Liver (tissue), 8 donors: ENCODE measurements at regions not wholly inside any gene's neighbourhood (a gene's known extent, or its start where the extent isn't known, plus 50 kb on each side); places are given as distances from the start of the nearest gene placed in this dataset.

Experiments used
- DNase-seq: peaks from one replicate; pipeline ENCODE4 v3.0.0-alpha.2; 2017; ENCODE audit warnings: low spot score
- H3K27ac ChIP-seq, 2 donors: one replicate each; pipeline ENCODE4 v1.7.0; 2013; ENCODE audit warnings: inconsistent platforms in 2 of 2, low read length in 2 of 2, control low read depth in 1 of 2, low read depth in 1 of 2, mild to moderate bottlenecking in 1 of 2
- H3K27me3 ChIP-seq, 4 donors: one replicate each; pipeline versions ENCODE4 v1.6.1 to v1.7.0; 2013; ENCODE audit warnings: low read length in 3 of 4, inconsistent platforms in 1 of 4, mild to moderate bottlenecking in 1 of 4, moderate library complexity in 1 of 4; ENCODE audit not compliant: control insufficient read depth in 4 of 4, insufficient read depth in 4 of 4
- H3K36me3 ChIP-seq, 4 donors: one replicate each; pipeline versions ENCODE4 v1.6.1 to v1.7.0; 2013; ENCODE audit warnings: low read length in 3 of 4, mild to moderate bottlenecking in 3 of 4, low read depth in 1 of 4, moderate library complexity in 1 of 4; ENCODE audit not compliant: control insufficient read depth in 4 of 4, insufficient read depth in 3 of 4
- H3K4me1 ChIP-seq, 4 donors: one replicate each; pipeline versions ENCODE4 v1.6.1 to v1.7.0; 2013; ENCODE audit warnings: low read length in 3 of 4, mild to moderate bottlenecking in 3 of 4, moderate library complexity in 1 of 4; ENCODE audit not compliant: control insufficient read depth in 4 of 4, insufficient read depth in 4 of 4
- H3K4me3 ChIP-seq, 3 donors: one replicate each; pipeline versions ENCODE4 v1.6.1 to v1.7.0; 2013; ENCODE audit warnings: low read length in 3 of 3, control low read depth in 1 of 3, low read depth in 1 of 3, mild to moderate bottlenecking in 1 of 3
- H3K9ac ChIP-seq, 2 donors: one replicate each; pipeline ENCODE4 v1.7.0; 2013; ENCODE audit warnings: low read length in 2 of 2, mild to moderate bottlenecking in 2 of 2, moderate library complexity in 2 of 2, control low read depth in 1 of 2, low read depth in 1 of 2
- H3K9me3 ChIP-seq, 4 donors: one replicate each; pipeline versions ENCODE4 v1.6.1 to v1.7.0; 2013; ENCODE audit warnings: low read length in 3 of 4; ENCODE audit not compliant: control insufficient read depth in 4 of 4
- ATF3 ChIP-seq: IDR thresholded peaks from 2 replicates; pipeline ENCODE4 v1.6.1; 2016; ENCODE audit warnings: antibody characterized with exemption
- CTCF ChIP-seq: fragments of 150-350 bp; IDR thresholded peaks from 2 replicates; pipeline ENCODE4 v1.5.1; 2017; ENCODE audit warnings: improper control_type of control experiment, low read depth, low read length; ENCODE audit not compliant: missing input control
- EGR1 ChIP-seq, 2 donors: IDR thresholded peaks; 2 replicates each; pipeline ENCODE4 v1.6.1; 2016 to 2018; ENCODE audit warnings: antibody characterized with exemption in 2 of 2, low read depth in 2 of 2
- FOXA2 ChIP-seq: IDR thresholded peaks from 2 replicates; pipeline ENCODE4 v1.6.1; 2016; ENCODE audit warnings: antibody characterized with exemption
- GABPA ChIP-seq, 2 donors: IDR thresholded peaks in 1 of 2; conservative IDR thresholded peaks in 1 of 2; 2 replicates each; pipeline ENCODE4 v1.6.1; 2016; ENCODE audit warnings: antibody characterized with exemption in 2 of 2, mild to moderate bottlenecking in 1 of 2, moderate library complexity in 1 of 2
- HNF4A ChIP-seq, 2 donors: conservative IDR thresholded peaks; 2 replicates each; pipeline ENCODE4 v1.6.1; 2016; ENCODE audit warnings: antibody characterized with exemption in 2 of 2, mild to moderate bottlenecking in 2 of 2
- HNF4G ChIP-seq: IDR thresholded peaks from 2 replicates; pipeline ENCODE4 v1.6.1; 2016; ENCODE audit warnings: antibody characterized with exemption
- JUND ChIP-seq, 2 donors: IDR thresholded peaks; 2 replicates each; pipeline ENCODE4 v1.6.1; 2016; ENCODE audit warnings: antibody characterized with exemption in 2 of 2
- MAX ChIP-seq: IDR thresholded peaks from 2 replicates; pipeline ENCODE4 v1.6.1; 2016; ENCODE audit warnings: antibody characterized with exemption
- RXRA ChIP-seq, 2 donors: IDR thresholded peaks; 2 replicates each; pipeline ENCODE4 v1.6.1; 2017 to 2018; ENCODE audit warnings: antibody characterized with exemption in 2 of 2, mild to moderate bottlenecking in 1 of 2
- SP1 ChIP-seq: IDR thresholded peaks from 2 replicates; pipeline ENCODE4 v1.6.1; 2018; ENCODE audit warnings: antibody characterized with exemption, mild to moderate bottlenecking
- TAF1 ChIP-seq: conservative IDR thresholded peaks from 2 replicates; pipeline ENCODE4 v1.6.1; 2016; ENCODE audit warnings: antibody characterized with exemption, mild to moderate bottlenecking
- YY1 ChIP-seq: IDR thresholded peaks from 2 replicates; pipeline ENCODE4 v1.6.1; 2016; ENCODE audit warnings: antibody characterized with exemption, mild to moderate bottlenecking
- ZBTB33 ChIP-seq: IDR thresholded peaks from 2 replicates; pipeline ENCODE4 v1.6.1; 2016; ENCODE audit warnings: antibody characterized with exemption
- WGBS: extraction: QIAGEN DNeasy Blood & Tissue Kit; methylation state at CpG from one replicate; pipeline ENCODE4 v1.1.7; 2013; 5-methylcytosine and 5-hydroxymethylcytosine counted together
- donor health status: healthy.
- donor health status: healthy.
- donor health status: healthy.
- donor health status: healthy.
- donor health status: healthy.

- Histone ChIP-seq H3K9ac (no peak overlapping the region), H3K36me3 (no peaks in the 10 kb centered on the region), H3K27me3 (peaks cover 0 to 3% (median 0%) of the 10 kb centered on the region in 4 donors), H3K4me1 (no peaks in the 10 kb centered on the region), H3K9me3 (no peaks in the 10 kb centered on the region), H3K27ac (no peak overlapping the region), H3K4me3 (no peak overlapping the region)
- TF ChIP-seq EGR1 (IDR thresholded peaks at IDR 0.05; ENCODE audit: low read depth in 2 of 2): no peak
- no peak for TF ChIP-seq JUND (IDR thresholded peaks at IDR 0.05)
- TF ChIP-seq YY1: no peak
- TF ChIP-seq FOXA2: no peak
- no peak for TF ChIP-seq GABPA (IDR thresholded peaks at IDR 0.05 in 1 of 2, conservative IDR thresholded peaks at IDR 0.05 in 1 of 2)
- TF ChIP-seq MAX: no peak
- TF ChIP-seq CTCF: no peak
- no peak for TF ChIP-seq HNF4A (conservative IDR thresholded peaks at IDR 0.05)
- no peak for TF ChIP-seq ATF3
- TF ChIP-seq RXRA (IDR thresholded peaks at IDR 0.05): no peak
- no peak for TF ChIP-seq TAF1
- no peak for TF ChIP-seq SP1
- no peak for DNase-seq
- WGBS: 73% methylated on average over 4 of the region's 4 CpGs
Measured at GRCh38 chr5:17952231-17952630, 318.0 kb downstream of the TAF11L14 start.

GRCh38 chr5:17964067-17964466 is 329.8 kb downstream of the TAF11L14 start:
- no peaks in the 10 kb centered on the region for H3K9me3 ChIP-seq
- no peaks in the 10 kb centered on the region for H3K36me3 ChIP-seq
- no peak overlapping the region for H3K27ac ChIP-seq
- H3K4me1 ChIP-seq: no peaks in the 10 kb centered on the region
- H3K27me3 ChIP-seq: no peaks in the 10 kb centered on the region
- H3K4me3 ChIP-seq: no peak overlapping the region
- 61% methylated on average over 2 of the region's 2 CpGs for WGBS
- TF ChIP-seq SP1: no peak
- no peak for TF ChIP-seq ATF3
- no peak for TF ChIP-seq HNF4G
- no peak for TF ChIP-seq HNF4A (conservative IDR thresholded peaks at IDR 0.05)
- TF ChIP-seq EGR1 (IDR thresholded peaks at IDR 0.05; ENCODE audit: low read depth in 2 of 2): no peak
- TF ChIP-seq TAF1: no peak
- TF ChIP-seq MAX: no peak
- no peak for TF ChIP-seq CTCF
- TF ChIP-seq ZBTB33: no peak
- no peak for TF ChIP-seq YY1
- no peak for DNase-seq
- H3K9ac ChIP-seq: no peak overlapping the region
